ENCODE measurements at regions not wholly inside any gene's neighbourhood (a gene's known extent, or its start where the extent isn't known, plus 50 kb on each side); places are given as distances from the start of the nearest gene placed in this dataset.

- DNase-seq: no peak
- no peaks in the 10 kb centered on the region for H3F3A ChIP-seq (replicated peaks; ENCODE audit: insufficient read depth)
- ChIA-PET POLR2A (no interaction called here), CTCF (no interaction called here)
- 48% methylated on average over 6 of the region's 6 CpGs for WGBS (ENCODE audit: low lambda C conversion rate)
- no peaks in the 10 kb centered on the region for H3K79me2 ChIP-seq (ENCODE audit: insufficient read depth)
- no peaks in the 10 kb centered on the region for H3K36me3 ChIP-seq (replicated peaks in 1 of 2; ENCODE audit: control insufficient read depth in 1 of 2, insufficient read depth in 2 of 2, low read length in 1 of 2)
- H3K27ac ChIP-seq (ENCODE audit: low read depth in 2 of 2, low read length in 1 of 2): no peak overlapping the region
- no peak overlapping the region for H3K9ac ChIP-seq
- no peaks in the 10 kb centered on the region for H4K20me1 ChIP-seq (ENCODE audit: insufficient read depth)
- H3K4me3 ChIP-seq (ENCODE audit: low read depth in 2 of 2, low read length in 1 of 2): no peak overlapping the region
- H3K9me3 ChIP-seq: no peaks in the 10 kb centered on the region
- TF ChIP-seq GABPA (IDR thresholded peaks at IDR 0.05; ENCODE audit: low read depth): no peak
- TF ChIP-seq ELF1 (IDR thresholded peaks at IDR 0.05): no peak
- no peak for TF ChIP-seq EP300 (IDR thresholded peaks at IDR 0.05; ENCODE audit: borderline replicate concordance in 1 of 2, low read depth in 1 of 2, low read length in 1 of 2)
- no peak for TF ChIP-seq CTCF (IDR thresholded peaks at IDR 0.05)
- TF ChIP-seq GATA2 (CRISPR knock-in tag; IDR thresholded peaks at IDR 0.05): no peak
- TF ChIP-seq ZBTB33 (IDR thresholded peaks at IDR 0.05; ENCODE audit: borderline replicate concordance, low read depth): no peak
- no peak for TF ChIP-seq USF2 (IDR thresholded peaks at IDR 0.05; ENCODE audit: borderline replicate concordance, low read depth, low read length)
- TF ChIP-seq SMC3 (IDR thresholded peaks at IDR 0.05; ENCODE audit: low read depth, low read length): no peak
- TF ChIP-seq CHD2 (IDR thresholded peaks at IDR 0.05; ENCODE audit: low read length, partially characterized antibody): no peak
- TF ChIP-seq TEAD4 (IDR thresholded peaks at IDR 0.05; ENCODE audit: borderline replicate concordance, insufficient read depth): no peak
- no peak for TF ChIP-seq MEF2A (IDR thresholded peaks at IDR 0.05; ENCODE audit: borderline replicate concordance, low read depth)
- no peak for TF ChIP-seq RCOR1 (IDR thresholded peaks at IDR 0.05; ENCODE audit: low read length)
- TF ChIP-seq TAF1 (IDR thresholded peaks at IDR 0.05; ENCODE audit: borderline replicate concordance, low read depth, low read length): no peak
- no peak for TF ChIP-seq TCF12 (IDR thresholded peaks at IDR 0.05)
- TF ChIP-seq REST (IDR thresholded peaks at IDR 0.05; ENCODE audit: low read depth, low read length): no peak
- TF ChIP-seq RXRA (IDR thresholded peaks at IDR 0.05; ENCODE audit: borderline replicate concordance, low read depth): no peak
- no peak for TF ChIP-seq IRF3 (IDR thresholded peaks at IDR 0.05; ENCODE audit: low read depth, low read length)
- no peaks in the 10 kb centered on the region for H3K9me2 ChIP-seq
- H3K27me3 ChIP-seq (ENCODE audit: insufficient read depth): no peaks in the 10 kb centered on the region
- H2AFZ ChIP-seq (ENCODE audit: low read depth): no peak overlapping the region
- no peak overlapping the region for H3K4me2 ChIP-seq
- no peaks in the 10 kb centered on the region for H3K4me1 ChIP-seq (ENCODE audit: control insufficient read depth in 1 of 2, insufficient read depth in 2 of 2, low read depth in 1 of 2, low read length in 1 of 2)
Observed at GRCh38 chr14:89743828-89744227, 210.7 kb downstream of the EFCAB11 start.
